HT-29 (cell line): ENCODE measurements at regions not wholly inside any gene's neighbourhood (a gene's known extent, or its start where the extent isn't known, plus 50 kb on each side); places are given as distances from the start of the nearest gene placed in this dataset.

Source experiments
- DNase-seq: peaks from one replicate; pipeline ENCODE4 v3.0.0-alpha.2; 2015; ENCODE audit warnings: low spot score

GRCh38 chr7:84684836-84685480 lies 490.4 kb upstream of the SEMA3A start:
- DNase-seq: no peak

- DNase-seq: no peak
These were observed 488.0 kb upstream of the SEMA3A start for GRCh38 chr7:84682543-84682942.

DNA sequence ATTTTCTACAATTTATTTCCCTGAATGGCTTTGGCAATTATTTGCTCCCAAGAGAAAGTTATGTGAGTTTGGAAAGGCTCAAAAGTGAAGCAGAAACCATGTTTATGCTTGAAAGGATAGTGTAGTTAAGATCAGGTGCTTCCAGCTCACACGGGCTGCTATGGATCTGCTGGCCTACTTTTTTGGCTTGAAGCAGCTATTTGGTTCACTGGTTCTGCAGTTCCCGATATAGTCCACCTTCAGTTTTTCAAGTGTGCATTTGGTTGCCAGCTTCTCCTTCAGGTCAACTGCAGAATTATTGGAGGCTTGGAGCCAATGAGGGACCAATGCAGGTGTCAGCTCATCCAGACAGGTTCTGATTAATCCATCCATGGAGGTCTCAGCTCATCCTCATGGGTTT lies 484.3 kb upstream of the SEMA3A start:
- no peak for DNase-seq

GRCh38 chr7:84677117-84677732 lies 482.6 kb upstream of the SEMA3A start:
- DNase-seq: no peak

GRCh38 chr7:84675633-84676034 lies 481.0 kb upstream of the SEMA3A start:
- peak; percentile 77 for DNase-seq

DNA sequence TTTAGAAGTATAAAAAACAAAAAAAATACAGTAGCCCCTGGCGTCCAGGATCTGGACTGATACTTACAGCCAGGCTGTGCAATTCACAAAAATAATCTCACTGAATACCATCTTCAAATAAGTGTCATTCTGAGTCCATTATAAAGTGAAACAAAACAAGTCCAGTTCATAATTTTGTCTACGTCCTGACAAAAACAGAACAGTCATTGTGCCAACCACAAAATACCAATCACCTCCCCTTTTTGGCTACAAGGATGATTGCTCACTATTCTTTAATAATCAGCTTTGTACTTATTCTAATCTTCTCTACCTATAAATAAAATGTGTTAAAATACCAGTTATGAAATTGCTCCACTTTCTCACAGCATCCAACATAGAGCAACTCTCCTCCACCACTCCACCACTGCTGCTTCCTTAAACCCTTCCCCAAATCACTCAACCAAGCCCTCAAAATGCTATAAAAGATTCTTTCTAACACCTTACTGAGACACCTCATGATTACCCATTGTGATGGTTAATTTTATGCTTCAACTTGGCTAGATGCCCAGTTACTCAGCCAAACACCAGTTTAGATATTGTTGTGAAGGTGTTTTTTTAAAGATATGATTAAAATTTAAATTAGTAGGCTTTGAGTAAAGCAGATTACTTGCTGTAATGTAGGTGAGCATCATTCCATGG lies 479.8 kb upstream of the SEMA3A start:
- peak; percentile 58 for DNase-seq

DNA sequence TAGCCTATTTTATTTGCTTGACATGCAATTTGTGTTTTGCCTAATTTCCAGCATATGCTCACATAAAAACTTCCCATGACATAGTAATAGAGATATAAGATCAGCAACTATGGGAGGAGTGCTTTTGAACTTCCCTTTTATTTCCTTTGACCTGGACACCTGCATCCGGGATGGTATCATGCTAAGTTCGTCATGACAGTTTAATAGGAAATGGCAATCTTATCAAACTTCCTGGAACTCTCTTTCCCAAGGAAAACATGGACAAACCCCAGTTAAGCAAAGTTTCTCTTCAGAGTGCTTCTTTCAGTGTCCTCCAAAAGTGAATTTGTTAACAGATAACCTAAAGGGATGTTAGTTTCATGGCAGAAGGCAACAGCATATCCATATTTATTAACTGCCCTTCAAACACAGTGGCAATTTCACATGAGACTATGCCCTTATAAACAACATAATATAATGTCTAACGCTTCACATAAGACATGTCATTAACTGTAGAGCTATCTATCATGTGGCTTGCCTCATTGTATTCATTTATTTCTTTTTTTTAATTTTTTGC lies 474.7 kb upstream of the SEMA3A start:
- DNase-seq: peak; percentile 57

DNA sequence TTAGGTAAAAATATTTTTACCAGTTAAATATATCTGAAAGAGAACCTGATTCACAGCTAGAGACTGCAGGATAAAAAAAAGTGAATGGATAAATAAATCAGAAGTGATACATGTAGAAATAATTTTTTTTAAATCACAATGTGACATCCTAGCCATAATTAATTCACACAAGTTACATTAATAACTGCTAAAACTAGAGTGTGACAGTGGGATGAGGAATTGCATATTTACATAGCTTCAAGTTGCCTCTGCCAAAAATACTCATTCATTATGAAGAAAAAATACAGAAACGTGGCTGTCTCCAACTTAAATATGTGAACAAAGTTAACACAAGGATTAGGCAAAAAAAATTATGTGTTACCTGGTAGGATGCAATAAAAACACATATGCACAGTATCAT lies 473.5 kb upstream of the SEMA3A start:
- DNase-seq: no peak

DNA sequence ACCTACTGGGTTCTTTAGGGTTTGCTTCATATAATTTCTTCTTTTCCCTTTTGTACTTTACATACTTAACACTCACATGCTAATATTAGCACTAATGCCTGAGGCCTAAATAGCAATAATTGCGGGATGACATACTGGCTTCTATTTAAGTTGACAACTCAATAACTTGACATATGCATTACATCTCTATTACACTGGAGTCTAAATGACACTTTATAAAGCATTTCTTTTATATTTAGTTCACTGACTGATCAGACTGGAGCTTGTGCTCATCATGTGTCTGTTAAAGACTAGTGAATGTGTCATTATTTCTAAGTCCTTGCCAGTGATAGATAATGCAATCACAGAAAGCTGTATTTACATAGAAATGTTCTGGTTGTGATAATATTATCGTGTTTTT lies 472.1 kb upstream of the SEMA3A start:
- no peak for DNase-seq

DNA sequence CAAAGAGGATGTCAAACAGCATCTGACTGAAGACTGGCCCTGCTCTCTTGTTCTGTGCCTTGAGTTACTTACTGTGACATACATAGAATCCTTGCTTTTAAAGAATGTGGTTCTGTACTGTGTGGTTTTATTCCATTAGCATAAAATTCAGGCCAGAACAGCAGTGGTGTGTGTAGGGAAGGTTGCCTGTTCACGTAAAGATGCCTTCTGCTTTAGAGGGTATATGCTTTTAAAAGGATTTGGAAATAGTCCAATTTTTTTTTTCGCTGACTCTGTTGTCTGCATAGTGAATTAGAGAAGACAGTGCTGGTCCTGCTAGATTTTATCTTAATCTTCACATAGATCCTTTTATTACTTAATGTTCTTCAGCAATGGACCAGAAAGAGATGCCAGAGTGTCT lies 470.8 kb upstream of the SEMA3A start:
- peak; percentile 48 for DNase-seq

DNA sequence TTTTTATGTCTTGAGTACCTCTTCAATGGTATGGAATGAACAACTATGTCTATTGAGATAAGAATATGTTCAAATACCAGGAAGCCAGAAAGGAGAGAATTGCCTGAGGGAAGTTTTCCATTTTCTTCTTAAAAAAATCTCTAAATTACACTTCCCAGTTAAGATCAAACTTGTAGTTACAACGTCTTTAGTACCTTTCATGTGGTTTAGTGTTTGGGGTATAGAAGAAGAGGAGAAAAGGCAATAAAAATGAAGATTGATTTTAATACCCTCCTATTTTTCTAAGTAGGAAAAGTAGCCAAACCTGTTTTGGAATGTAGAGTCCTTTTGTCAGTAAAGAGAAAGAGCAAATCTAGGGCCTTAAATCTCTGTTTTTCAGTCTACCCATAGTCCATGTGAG lies 470.0 kb upstream of the SEMA3A start:
- peak; percentile 77 for DNase-seq

GRCh38 chr7:84663224-84663623 lies 468.6 kb upstream of the SEMA3A start:
- no peak for DNase-seq

DNA sequence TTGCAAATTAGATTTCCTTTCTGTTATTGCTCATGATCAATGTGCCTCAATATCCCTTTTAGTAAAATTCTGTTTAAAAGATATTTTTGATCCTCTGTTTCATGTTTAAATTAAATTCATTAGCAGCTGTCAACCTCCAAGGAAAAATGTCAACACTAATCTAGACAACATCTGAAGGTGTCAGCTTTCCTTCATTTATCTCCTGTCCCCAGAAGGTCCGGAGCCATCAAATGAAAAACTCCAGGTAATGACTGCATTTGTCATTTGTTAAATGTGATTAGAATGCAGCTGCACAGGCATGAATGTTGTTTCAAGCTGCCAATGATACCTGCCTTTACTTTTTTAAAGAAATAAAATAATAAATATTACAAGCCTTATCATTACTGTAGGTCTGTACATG lies 463.7 kb upstream of the SEMA3A start:
- no peak for DNase-seq

GRCh38 chr7:84654273-84654672 lies 459.7 kb upstream of the SEMA3A start:
- no peak for DNase-seq

- DNase-seq: no peak
These were observed 457.3 kb upstream of the SEMA3A start for GRCh38 chr7:84651876-84652275.

GRCh38 chr7:84647797-84648757 lies 453.5 kb upstream of the SEMA3A start:
- no peak for DNase-seq

GRCh38 chr7:84642611-84643010 lies 448.0 kb upstream of the SEMA3A start:
- DNase-seq: no peak

- no peak for DNase-seq
These were observed 446.0 kb upstream of the SEMA3A start for GRCh38 chr7:84640637-84641036.

DNA sequence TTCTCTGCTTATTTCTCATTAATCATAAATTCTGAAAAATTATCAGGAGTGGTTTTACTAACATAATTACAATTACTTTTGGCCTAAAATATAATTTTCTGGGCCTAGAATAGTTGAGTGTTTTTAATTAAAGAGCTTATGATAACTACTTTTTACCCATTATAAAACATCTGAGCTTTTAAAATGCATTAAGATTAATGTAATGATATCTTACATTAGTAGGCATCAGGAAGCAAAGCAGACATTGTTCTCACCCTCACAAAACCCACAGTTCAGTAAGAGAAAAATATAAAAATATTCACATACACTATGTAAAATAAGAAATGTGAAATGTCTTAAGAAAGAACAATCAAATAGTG lies 443.7 kb upstream of the SEMA3A start:
- no peak for DNase-seq

- DNase-seq: no peak
These were observed 443.2 kb upstream of the SEMA3A start for GRCh38 chr7:84637568-84638338.

DNA sequence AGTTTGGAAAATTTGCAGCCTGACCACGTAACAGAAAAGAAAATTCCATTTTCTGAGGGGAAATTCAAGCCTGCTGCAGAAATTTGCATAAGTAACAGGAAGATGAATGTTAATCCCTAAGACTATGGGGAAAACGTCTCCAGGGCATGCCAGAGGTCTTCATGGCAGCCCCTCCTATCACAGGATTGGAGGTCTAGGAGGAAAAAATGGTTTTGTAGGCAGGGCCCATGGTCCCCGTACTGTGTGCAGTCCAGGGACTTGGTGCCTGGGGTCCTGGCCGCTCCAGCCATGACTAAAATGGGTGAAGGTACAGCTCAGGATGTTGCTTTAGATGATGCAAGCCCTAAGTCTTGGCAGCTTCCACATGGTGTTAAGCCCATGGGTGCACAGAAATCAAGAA lies 437.3 kb upstream of the SEMA3A start:
- DNase-seq: no peak
